ENCODE measurements at regions not wholly inside any gene's neighbourhood (a gene's known extent, or its start where the extent isn't known, plus 50 kb on each side); places are given as distances from the start of the nearest gene placed in this dataset.

GRCh38 chr6:105539911-105540310 lies 137.0 kb upstream of the PREP start:
- DNase-seq: no peak
- Histone ChIP-seq H3K9ac (no peak overlapping the region), H3K79me2 (ENCODE audit: insufficient read depth) (no peaks in the 10 kb centered on the region), H3K27ac (ENCODE audit: low read depth in 2 of 2, low read length in 1 of 2) (no peak overlapping the region), H3K36me3 (replicated peaks in 1 of 2; ENCODE audit: control insufficient read depth in 1 of 2, insufficient read depth in 2 of 2, low read length in 1 of 2) (no peaks in the 10 kb centered on the region), H3F3A (replicated peaks; ENCODE audit: insufficient read depth) (no peaks in the 10 kb centered on the region), H3K4me2 (no peak overlapping the region), H2AFZ (ENCODE audit: low read depth) (no peak overlapping the region), H4K20me1 (ENCODE audit: insufficient read depth) (no peaks in the 10 kb centered on the region), H3K9me2 (no peaks in the 10 kb centered on the region), H3K27me3 (ENCODE audit: insufficient read depth) (no peaks in the 10 kb centered on the region), H3K4me3 (ENCODE audit: low read depth in 2 of 2, low read length in 1 of 2) (no peak overlapping the region), H3K4me1 (ENCODE audit: control insufficient read depth in 1 of 2, insufficient read depth in 2 of 2, low read depth in 1 of 2, low read length in 1 of 2) (no peaks in the 10 kb centered on the region), H3K9me3 (no peaks in the 10 kb centered on the region)
- TF ChIP-seq FOSL2 (IDR thresholded peaks at IDR 0.05; ENCODE audit: borderline replicate concordance, low read depth) (no peak), GATA2 (CRISPR knock-in tag; IDR thresholded peaks at IDR 0.05) (no peak), RFX5 (IDR thresholded peaks at IDR 0.05; ENCODE audit: low read length) (no peak), EP300 (IDR thresholded peaks at IDR 0.05; ENCODE audit: borderline replicate concordance in 1 of 2, low read depth in 1 of 2, low read length in 1 of 2) (no peak), JUND (IDR thresholded peaks at IDR 0.05) (no peak)
- TF ChIP-seq, protein P1, sequence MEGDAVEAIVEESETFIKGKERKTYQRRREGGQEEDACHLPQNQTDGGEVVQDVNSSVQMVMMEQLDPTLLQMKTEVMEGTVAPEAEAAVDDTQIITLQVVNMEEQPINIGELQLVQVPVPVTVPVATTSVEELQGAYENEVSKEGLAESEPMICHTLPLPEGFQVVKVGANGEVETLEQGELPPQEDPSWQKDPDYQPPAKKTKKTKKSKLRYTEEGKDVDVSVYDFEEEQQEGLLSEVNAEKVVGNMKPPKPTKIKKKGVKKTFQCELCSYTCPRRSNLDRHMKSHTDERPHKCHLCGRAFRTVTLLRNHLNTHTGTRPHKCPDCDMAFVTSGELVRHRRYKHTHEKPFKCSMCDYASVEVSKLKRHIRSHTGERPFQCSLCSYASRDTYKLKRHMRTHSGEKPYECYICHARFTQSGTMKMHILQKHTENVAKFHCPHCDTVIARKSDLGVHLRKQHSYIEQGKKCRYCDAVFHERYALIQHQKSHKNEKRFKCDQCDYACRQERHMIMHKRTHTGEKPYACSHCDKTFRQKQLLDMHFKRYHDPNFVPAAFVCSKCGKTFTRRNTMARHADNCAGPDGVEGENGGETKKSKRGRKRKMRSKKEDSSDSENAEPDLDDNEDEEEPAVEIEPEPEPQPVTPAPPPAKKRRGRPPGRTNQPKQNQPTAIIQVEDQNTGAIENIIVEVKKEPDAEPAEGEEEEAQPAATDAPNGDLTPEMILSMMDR (IDR thresholded peaks at IDR 0.05): no peak
- 91% methylated on average over 5 of the region's 5 CpGs for WGBS (ENCODE audit: low lambda C conversion rate)
- CTCF ChIA-PET: no interaction called here
- POLR2A ChIA-PET: no interaction called here

DNA sequence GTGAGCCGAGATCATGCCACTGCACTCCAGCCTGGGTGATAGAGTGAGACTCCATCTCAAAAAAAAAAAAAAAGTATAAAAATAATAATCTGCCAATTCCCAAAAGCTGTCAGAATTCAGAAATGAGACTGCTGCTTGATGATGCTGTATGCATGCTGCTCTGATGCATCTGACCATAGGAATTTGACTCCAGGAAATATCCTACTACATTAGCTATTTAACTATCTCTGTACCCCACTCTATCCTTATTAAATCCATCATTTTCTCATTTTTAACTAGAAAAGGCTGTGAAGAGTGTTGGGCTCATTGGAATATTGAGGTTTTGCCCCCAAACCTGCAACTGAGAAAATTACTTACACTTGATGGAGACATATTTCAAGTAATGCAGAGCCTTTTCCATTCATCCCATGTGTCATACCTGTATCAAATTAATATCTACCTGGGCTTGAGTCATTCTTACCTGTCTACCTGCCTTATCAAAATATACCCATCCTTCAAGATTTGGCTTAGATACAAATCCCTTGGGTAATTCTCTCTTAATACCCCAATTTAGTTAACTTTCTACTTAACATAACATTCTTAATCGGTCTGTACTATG lies 135.2 kb upstream of the PREP start:
- H3K36me3 ChIP-seq (replicated peaks in 1 of 2; ENCODE audit: control insufficient read depth in 1 of 2, insufficient read depth in 2 of 2, low read length in 1 of 2): no peaks in the 10 kb centered on the region
- H3K4me3 ChIP-seq (ENCODE audit: low read depth in 2 of 2, low read length in 1 of 2): no peak overlapping the region
- ChIA-PET CTCF (no interaction called here), POLR2A (no interaction called here)
- no peaks in the 10 kb centered on the region for H4K20me1 ChIP-seq (ENCODE audit: insufficient read depth)
- TF ChIP-seq RAD21 (IDR thresholded peaks at IDR 0.05; ENCODE audit: low read length) (no peak), TAF1 (IDR thresholded peaks at IDR 0.05; ENCODE audit: borderline replicate concordance, low read depth, low read length) (no peak), MAX (IDR thresholded peaks at IDR 0.05; ENCODE audit: low read depth) (no peak), SMC3 (IDR thresholded peaks at IDR 0.05; ENCODE audit: low read depth, low read length) (no peak), YY1 (IDR thresholded peaks at IDR 0.05; ENCODE audit: low read depth) (no peak), GABPA (IDR thresholded peaks at IDR 0.05; ENCODE audit: low read depth) (no peak), FOSL2 (IDR thresholded peaks at IDR 0.05; ENCODE audit: borderline replicate concordance, low read depth) (no peak), POLR2AphosphoS5 (IDR thresholded peaks at IDR 0.05; ENCODE audit: low read depth, low read length) (no peak), TEAD4 (IDR thresholded peaks at IDR 0.05; ENCODE audit: borderline replicate concordance, insufficient read depth) (no peak), IRF3 (IDR thresholded peaks at IDR 0.05; ENCODE audit: low read depth, low read length) (no peak), SIN3A (IDR thresholded peaks at IDR 0.05; ENCODE audit: borderline replicate concordance, low read depth, low read length) (no peak), MXI1 (IDR thresholded peaks at IDR 0.05; ENCODE audit: low read depth, low read length) (no peak), RXRA (IDR thresholded peaks at IDR 0.05; ENCODE audit: borderline replicate concordance, low read depth) (no peak), EZH2phosphoT487 (IDR thresholded peaks at IDR 0.05; ENCODE audit: borderline replicate concordance, low read depth) (no peak), RFX5 (IDR thresholded peaks at IDR 0.05; ENCODE audit: low read length) (no peak), EP300 (IDR thresholded peaks at IDR 0.05; ENCODE audit: borderline replicate concordance in 1 of 2, low read depth in 1 of 2, low read length in 1 of 2) (no peak)
- TF ChIP-seq, protein P2, sequence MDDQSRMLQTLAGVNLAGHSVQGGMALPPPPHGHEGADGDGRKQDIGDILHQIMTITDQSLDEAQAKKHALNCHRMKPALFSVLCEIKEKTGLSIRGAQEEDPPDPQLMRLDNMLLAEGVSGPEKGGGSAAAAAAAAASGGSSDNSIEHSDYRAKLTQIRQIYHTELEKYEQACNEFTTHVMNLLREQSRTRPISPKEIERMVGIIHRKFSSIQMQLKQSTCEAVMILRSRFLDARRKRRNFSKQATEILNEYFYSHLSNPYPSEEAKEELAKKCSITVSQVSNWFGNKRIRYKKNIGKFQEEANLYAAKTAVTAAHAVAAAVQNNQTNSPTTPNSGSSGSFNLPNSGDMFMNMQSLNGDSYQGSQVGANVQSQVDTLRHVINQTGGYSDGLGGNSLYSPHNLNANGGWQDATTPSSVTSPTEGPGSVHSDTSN (IDR thresholded peaks at IDR 0.05): no peak
- TF ChIP-seq, protein P1 (IDR thresholded peaks at IDR 0.05): no peak
- H3K4me1 ChIP-seq (ENCODE audit: control insufficient read depth in 1 of 2, insufficient read depth in 2 of 2, low read depth in 1 of 2, low read length in 1 of 2): peaks cover 0 to 6% of the 10 kb centered on the region in 2 experiments; a peak in 1 of 4 replicates
- no peaks in the 10 kb centered on the region for H3K9me3 ChIP-seq
- H3K4me2 ChIP-seq: no peak overlapping the region
- no peak overlapping the region for H2AFZ ChIP-seq (ENCODE audit: low read depth)
- no peaks in the 10 kb centered on the region for H3F3A ChIP-seq (replicated peaks; ENCODE audit: insufficient read depth)
- H3K27ac ChIP-seq (ENCODE audit: low read depth in 2 of 2, low read length in 1 of 2): no peak overlapping the region
- DNase-seq: no peak
- 46% methylated on average over 2 of the region's 2 CpGs for WGBS (ENCODE audit: low lambda C conversion rate)
- H3K9ac ChIP-seq: no peak overlapping the region
- H3K79me2 ChIP-seq (ENCODE audit: insufficient read depth): no peaks in the 10 kb centered on the region
- H3K27me3 ChIP-seq (ENCODE audit: insufficient read depth): no peaks in the 10 kb centered on the region
- H3K9me2 ChIP-seq: no peaks in the 10 kb centered on the region
